SK-N-SH (cell line): ENCODE measurements at regions not wholly inside any gene's neighbourhood (a gene's known extent, or its start where the extent isn't known, plus 50 kb on each side); places are given as distances from the start of the nearest gene placed in this dataset.

ENCODE experiments used
- CTCF ChIA-PET: fragments of 300-600, 350-600 bp; formaldehyde crosslinking; extraction: SDS; loops from one replicate; lab custom pipeline; 2021; lab: Yijun Ruan, JAX
- POLR2A ChIA-PET: fragments of 350-600 bp; sonication (Branson Sonifier 250); formaldehyde crosslinking; extraction: SDS; loops from one replicate; lab custom pipeline; 2020; ENCODE audit warnings: antibody characterized with exemption, inconsistent platforms; lab: Yijun Ruan, JAX
- DNase-seq: peaks from one replicate; pipeline ENCODE4 v3.0.0; 2012
- H2AFZ ChIP-seq: fragments of 200-600 bp; sonication (generic); 2 replicates; pipeline ENCODE4 v1.8.1; 2016; ENCODE audit warnings: antibody characterized with exemption, mild to moderate bottlenecking, low read depth
- H3F3A ChIP-seq: fragments of 200-600 bp; sonication (generic); replicated peaks from 2 replicates; pipeline ENCODE3; 2016; ENCODE audit warnings: antibody characterized with exemption, mild to moderate bottlenecking; ENCODE audit not compliant: insufficient read depth
- H3K27ac ChIP-seq, 2 experiments: fragments of 200-500 bp in 1 of 2; fragments of 200-600 bp in 1 of 2; sonication (Bioruptor generic) in 1 of 2; sonication (generic), shearing (Covaris generic) in 1 of 2; 2 replicates each; pipeline versions ENCODE4 v1.5.1 to v1.6.1; 2014 to 2016; ENCODE audit warnings: low read depth in 2 of 2, inconsistent platforms in 1 of 2, low read length in 1 of 2, mild to moderate bottlenecking in 1 of 2, mixed read lengths in 1 of 2
- H3K27me3 ChIP-seq: fragments of 200-600 bp; sonication (generic), shearing (Covaris generic); 2 replicates; pipeline ENCODE4 v1.6.1; 2016; ENCODE audit warnings: mixed run types; ENCODE audit not compliant: insufficient read depth
- H3K36me3 ChIP-seq, 2 experiments: fragments of 200-500 bp in 1 of 2; fragments of 200-600 bp in 1 of 2; sonication (Bioruptor generic) in 1 of 2; sonication (generic) in 1 of 2; replicated peaks in 1 of 2; 2 replicates each; pipeline versions ENCODE3 to v1.5.1; 2014 to 2016; ENCODE audit warnings: low read length in 1 of 2, mild to moderate bottlenecking in 1 of 2; ENCODE audit not compliant: insufficient read depth in 2 of 2, control insufficient read depth in 1 of 2
- H3K4me1 ChIP-seq, 2 experiments: fragments of 200-500 bp in 1 of 2; fragments of 200-600 bp in 1 of 2; sonication (Bioruptor generic) in 1 of 2; sonication (generic), shearing (Covaris generic) in 1 of 2; 2 replicates each; pipeline versions ENCODE4 v1.5.1 to v1.6.1; 2014 to 2016; ENCODE audit warnings: low read depth in 1 of 2, low read length in 1 of 2, mixed run types in 1 of 2; ENCODE audit not compliant: insufficient read depth in 2 of 2, control insufficient read depth in 1 of 2
- H3K4me2 ChIP-seq: fragments of 200-600 bp; sonication (generic), shearing (Covaris generic); 2 replicates; pipeline ENCODE4 v1.6.1; 2017; ENCODE audit warnings: mixed run types
- H3K4me3 ChIP-seq, 2 experiments: fragments of 200-500 bp in 1 of 2; fragments of 200-600 bp in 1 of 2; sonication (Bioruptor generic) in 1 of 2; sonication (generic), shearing (Covaris generic) in 1 of 2; 2 replicates each; pipeline versions ENCODE4 v1.5.1 to v1.8.1; 2014 to 2016; ENCODE audit warnings: low read depth in 2 of 2, inconsistent platforms in 1 of 2, low read length in 1 of 2, mild to moderate bottlenecking in 1 of 2, mixed read lengths in 1 of 2, moderate library complexity in 1 of 2
- H3K79me2 ChIP-seq: fragments of 200-600 bp; sonication (generic); 2 replicates; pipeline ENCODE4 v1.8.1; 2017; ENCODE audit warnings: mild to moderate bottlenecking; ENCODE audit not compliant: insufficient read depth
- H3K9ac ChIP-seq: fragments of 200-600 bp; sonication (generic); 2 replicates; pipeline ENCODE4 v1.6.1; 2017; ENCODE audit warnings: mixed run types
- H3K9me2 ChIP-seq: fragments of 200-600 bp; sonication (generic); 2 replicates; pipeline ENCODE4 v1.6.1; 2017; ENCODE audit warnings: mixed run types
- H3K9me3 ChIP-seq: fragments of 200-600 bp; sonication (generic); 2 replicates; pipeline ENCODE4 v1.6.1; 2017; ENCODE audit warnings: mixed run types, mild to moderate bottlenecking, moderate library complexity
- H4K20me1 ChIP-seq: fragments of 200-600 bp; sonication (generic); 2 replicates; pipeline ENCODE4 v1.6.1; 2017; ENCODE audit warnings: mild to moderate bottlenecking, mixed run types; ENCODE audit not compliant: insufficient read depth
- ELF1 ChIP-seq: IDR thresholded peaks from 2 replicates; pipeline ENCODE4 v1.4.0; 2012
- EP300 ChIP-seq, 2 experiments: IDR thresholded peaks; 2 replicates each; pipeline versions ENCODE4 v1.4.0 to v1.6.1; 2012; ENCODE audit warnings: borderline replicate concordance in 1 of 2, low read depth in 1 of 2, low read length in 1 of 2
- FOXJ3 ChIP-seq: sonication (generic); formaldehyde crosslinking; IDR thresholded peaks from 2 replicates; pipeline ENCODE4 v1.5.1; 2020; ENCODE audit warnings: mild to moderate bottlenecking, missing genetic modification reagents
- FOXM1 ChIP-seq: IDR thresholded peaks from 2 replicates; pipeline ENCODE4 v1.4.0; 2012; ENCODE audit warnings: low read depth, mild to moderate bottlenecking
- GATA2 ChIP-seq: sonication (generic); formaldehyde crosslinking; IDR thresholded peaks from 2 replicates; pipeline ENCODE4 v1.5.0; 2020; ENCODE audit warnings: mild to moderate bottlenecking, missing genetic modification reagents
- MEF2A ChIP-seq: IDR thresholded peaks from 2 replicates; pipeline ENCODE4 v1.4.0; 2012; ENCODE audit warnings: low read depth, borderline replicate concordance
- MXI1 ChIP-seq: IDR thresholded peaks from 2 replicates; pipeline ENCODE4 v1.6.1; 2012; ENCODE audit warnings: mild to moderate bottlenecking, low read depth, low read length, improper control_type of control experiment
- POLR2AphosphoS5 ChIP-seq: IDR thresholded peaks from 2 replicates; pipeline ENCODE4 v1.6.1; 2012; ENCODE audit warnings: low read depth, low read length
- RAD21 ChIP-seq: IDR thresholded peaks from 2 replicates; pipeline ENCODE4 v1.6.1; 2012; ENCODE audit warnings: mild to moderate bottlenecking, low read length
- RXRA ChIP-seq: IDR thresholded peaks from 2 replicates; pipeline ENCODE4 v1.4.0; 2012; ENCODE audit warnings: low read depth, mild to moderate bottlenecking, borderline replicate concordance
- SIN3A ChIP-seq: IDR thresholded peaks from 2 replicates; pipeline ENCODE4 v1.6.1; 2012; ENCODE audit warnings: low read depth, mild to moderate bottlenecking, low read length, moderate library complexity, borderline replicate concordance
- YY1 ChIP-seq: IDR thresholded peaks from 2 replicates; pipeline ENCODE4 v1.4.0; 2012; ENCODE audit warnings: low read depth, mild to moderate bottlenecking
- WGBS: methylation state at CpG from one replicate; pipeline ENCODE4 v1.1.6; 2017; ENCODE audit warnings: low lambda C conversion rate; 5-methylcytosine and 5-hydroxymethylcytosine counted together
- TF ChIP-seq, protein P1 (sequence below): fragments of 150-350 bp; IDR thresholded peaks from 2 replicates; pipeline ENCODE4 v1.6.1; 2017; ENCODE audit warnings: antibody characterized with exemption, low read length, low read depth, borderline replicate concordance
- TF ChIP-seq, protein P2 (sequence below): IDR thresholded peaks from 2 replicates; pipeline ENCODE4 v1.4.0; 2012; ENCODE audit warnings: low read depth
- TF ChIP-seq, protein P3 (sequence below): IDR thresholded peaks from 2 replicates; pipeline ENCODE4; 2012
- TF ChIP-seq, protein P4 (sequence below): fragments of 150-350 bp; IDR thresholded peaks from 2 replicates; pipeline ENCODE4 v1.6.1; 2016; ENCODE audit warnings: mild to moderate bottlenecking, low read depth, low read length
- TF ChIP-seq, protein P5 (sequence below): IDR thresholded peaks from 2 replicates; pipeline ENCODE4 v1.4.0; 2012; ENCODE audit warnings: low read depth, borderline replicate concordance
- TF ChIP-seq, protein P6 (sequence below): fragments of 200-600 bp; sonication (generic); IDR thresholded peaks from 2 replicates; pipeline ENCODE4 v1.6.1; 2017; ENCODE audit warnings: antibody characterized with exemption, mild to moderate bottlenecking, moderate library complexity

DNA sequence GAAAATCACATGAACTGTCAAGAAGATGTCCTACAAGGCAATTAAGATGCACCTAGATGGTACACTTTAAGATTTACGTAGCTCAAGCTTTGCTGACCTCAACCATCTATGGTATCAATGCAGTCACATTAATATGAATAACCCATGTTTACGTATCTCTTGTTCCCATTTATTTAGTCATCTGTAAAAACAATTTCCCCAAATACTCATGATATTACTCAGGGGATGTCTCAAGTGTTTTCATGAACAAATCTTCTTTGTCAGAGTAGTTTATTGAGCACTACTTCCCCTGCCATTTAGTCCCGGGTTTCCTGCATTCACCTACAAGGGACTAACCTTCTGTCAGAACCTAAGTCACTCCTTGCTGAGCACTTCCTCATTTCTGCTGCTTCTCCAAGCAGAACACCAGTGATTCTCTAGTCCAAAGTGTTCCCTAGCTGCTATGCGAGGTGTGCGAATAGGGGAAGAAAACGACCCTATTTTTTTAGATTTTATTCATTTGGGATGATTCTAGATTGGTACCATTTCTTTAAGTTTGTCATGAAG lies 554.3 kb upstream of the LRRC4C start:
- DNase-seq, result no peak
- Histone ChIP-seq H4K20me1 (no peaks in the 10 kb centered on the region), H3K9me2 (no peaks in the 10 kb centered on the region), H3K36me3 (no peaks in the 10 kb centered on the region), H3K4me2 (no peak overlapping the region), H2AFZ (no peak overlapping the region), H3K4me3 (no peak overlapping the region), H3K4me1 (no peaks in the 10 kb centered on the region), H3F3A (no peaks in the 10 kb centered on the region), H3K27me3 (no peaks in the 10 kb centered on the region), H3K9ac (no peak overlapping the region), H3K9me3 (no peaks in the 10 kb centered on the region), H3K79me2 (no peaks in the 10 kb centered on the region), H3K27ac (no peak overlapping the region)
- TF ChIP-seq, protein P1, sequence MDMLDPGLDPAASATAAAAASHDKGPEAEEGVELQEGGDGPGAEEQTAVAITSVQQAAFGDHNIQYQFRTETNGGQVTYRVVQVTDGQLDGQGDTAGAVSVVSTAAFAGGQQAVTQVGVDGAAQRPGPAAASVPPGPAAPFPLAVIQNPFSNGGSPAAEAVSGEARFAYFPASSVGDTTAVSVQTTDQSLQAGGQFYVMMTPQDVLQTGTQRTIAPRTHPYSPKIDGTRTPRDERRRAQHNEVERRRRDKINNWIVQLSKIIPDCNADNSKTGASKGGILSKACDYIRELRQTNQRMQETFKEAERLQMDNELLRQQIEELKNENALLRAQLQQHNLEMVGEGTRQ, result no peak
- TF ChIP-seq FOXM1 (no peak), ELF1 (no peak)
- TF ChIP-seq, protein P2, sequence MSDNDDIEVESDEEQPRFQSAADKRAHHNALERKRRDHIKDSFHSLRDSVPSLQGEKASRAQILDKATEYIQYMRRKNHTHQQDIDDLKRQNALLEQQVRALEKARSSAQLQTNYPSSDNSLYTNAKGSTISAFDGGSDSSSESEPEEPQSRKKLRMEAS, result no peak
- TF ChIP-seq, protein P3, sequence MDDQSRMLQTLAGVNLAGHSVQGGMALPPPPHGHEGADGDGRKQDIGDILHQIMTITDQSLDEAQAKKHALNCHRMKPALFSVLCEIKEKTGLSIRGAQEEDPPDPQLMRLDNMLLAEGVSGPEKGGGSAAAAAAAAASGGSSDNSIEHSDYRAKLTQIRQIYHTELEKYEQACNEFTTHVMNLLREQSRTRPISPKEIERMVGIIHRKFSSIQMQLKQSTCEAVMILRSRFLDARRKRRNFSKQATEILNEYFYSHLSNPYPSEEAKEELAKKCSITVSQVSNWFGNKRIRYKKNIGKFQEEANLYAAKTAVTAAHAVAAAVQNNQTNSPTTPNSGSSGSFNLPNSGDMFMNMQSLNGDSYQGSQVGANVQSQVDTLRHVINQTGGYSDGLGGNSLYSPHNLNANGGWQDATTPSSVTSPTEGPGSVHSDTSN, result no peak
- WGBS, result 28% methylated on average over 6 of the region's 6 CpGs
- ChIA-PET POLR2A (no interaction called here), CTCF (no interaction called here)

DNA sequence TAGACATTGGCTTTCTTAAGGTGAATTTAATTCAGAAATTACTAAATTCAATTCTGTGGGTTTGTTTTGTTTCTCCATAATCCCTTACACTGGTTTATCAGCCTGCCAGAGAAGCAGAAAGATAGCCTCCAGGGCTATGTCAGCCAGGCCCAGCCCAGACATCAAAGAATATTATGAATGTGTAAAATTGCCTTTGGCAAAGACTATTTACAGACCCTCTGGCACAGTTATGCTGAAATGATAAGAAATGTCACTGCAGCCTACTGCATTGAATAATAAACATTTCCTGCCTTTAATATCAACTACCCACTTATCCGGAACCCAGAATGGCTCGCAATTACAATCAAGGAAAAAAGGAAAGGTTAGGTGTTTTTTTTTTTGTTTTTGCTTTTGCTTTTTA lies 562.5 kb upstream of the LRRC4C start:
- Histone ChIP-seq H3K27me3 (no peaks in the 10 kb centered on the region), H3F3A (no peaks in the 10 kb centered on the region), H3K27ac (no peak overlapping the region), H4K20me1 (no peaks in the 10 kb centered on the region), H3K79me2 (no peaks in the 10 kb centered on the region), H3K4me1 (no peaks in the 10 kb centered on the region; a peak in 1 of 4 replicates), H2AFZ (no peak overlapping the region), H3K9me3 (peaks cover 5% of the 10 kb centered on the region; the same call in 1 of the 2 replicates), H3K4me3 (no peak overlapping the region), H3K36me3 (no peaks in the 10 kb centered on the region), H3K4me2 (no peak overlapping the region), H3K9me2 (no peaks in the 10 kb centered on the region), H3K9ac (no peak overlapping the region)
- CTCF ChIA-PET, result no interaction called here
- POLR2A ChIA-PET, result no interaction called here
- DNase-seq, result peak; percentile 3
- 60% methylated on average over 2 of the region's 2 CpGs for WGBS
- TF ChIP-seq, protein P4, sequence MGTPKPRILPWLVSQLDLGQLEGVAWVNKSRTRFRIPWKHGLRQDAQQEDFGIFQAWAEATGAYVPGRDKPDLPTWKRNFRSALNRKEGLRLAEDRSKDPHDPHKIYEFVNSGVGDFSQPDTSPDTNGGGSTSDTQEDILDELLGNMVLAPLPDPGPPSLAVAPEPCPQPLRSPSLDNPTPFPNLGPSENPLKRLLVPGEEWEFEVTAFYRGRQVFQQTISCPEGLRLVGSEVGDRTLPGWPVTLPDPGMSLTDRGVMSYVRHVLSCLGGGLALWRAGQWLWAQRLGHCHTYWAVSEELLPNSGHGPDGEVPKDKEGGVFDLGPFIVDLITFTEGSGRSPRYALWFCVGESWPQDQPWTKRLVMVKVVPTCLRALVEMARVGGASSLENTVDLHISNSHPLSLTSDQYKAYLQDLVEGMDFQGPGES, result no peak
- TF ChIP-seq MEF2A (no peak), FOXM1 (no peak), ELF1 (no peak), RAD21 (no peak), YY1 (no peak), MXI1 (no peak), FOXJ3 (CRISPR knock-in tag) (no peak), EP300 (IDR thresholded peaks at IDR 0.05; ENCODE audit: borderline replicate concordance in 1 of 2, low read depth in 1 of 2, low read length in 1 of 2) (peak in 1 of 2 experiments; percentile 11; a peak in 1 of 4 replicates), RXRA (no peak), POLR2AphosphoS5 (no peak), GATA2 (CRISPR knock-in tag) (peak; percentile 58), SIN3A (no peak)
- TF ChIP-seq, protein P2, result no peak
- TF ChIP-seq, protein P3, result no peak
- TF ChIP-seq, protein P5, sequence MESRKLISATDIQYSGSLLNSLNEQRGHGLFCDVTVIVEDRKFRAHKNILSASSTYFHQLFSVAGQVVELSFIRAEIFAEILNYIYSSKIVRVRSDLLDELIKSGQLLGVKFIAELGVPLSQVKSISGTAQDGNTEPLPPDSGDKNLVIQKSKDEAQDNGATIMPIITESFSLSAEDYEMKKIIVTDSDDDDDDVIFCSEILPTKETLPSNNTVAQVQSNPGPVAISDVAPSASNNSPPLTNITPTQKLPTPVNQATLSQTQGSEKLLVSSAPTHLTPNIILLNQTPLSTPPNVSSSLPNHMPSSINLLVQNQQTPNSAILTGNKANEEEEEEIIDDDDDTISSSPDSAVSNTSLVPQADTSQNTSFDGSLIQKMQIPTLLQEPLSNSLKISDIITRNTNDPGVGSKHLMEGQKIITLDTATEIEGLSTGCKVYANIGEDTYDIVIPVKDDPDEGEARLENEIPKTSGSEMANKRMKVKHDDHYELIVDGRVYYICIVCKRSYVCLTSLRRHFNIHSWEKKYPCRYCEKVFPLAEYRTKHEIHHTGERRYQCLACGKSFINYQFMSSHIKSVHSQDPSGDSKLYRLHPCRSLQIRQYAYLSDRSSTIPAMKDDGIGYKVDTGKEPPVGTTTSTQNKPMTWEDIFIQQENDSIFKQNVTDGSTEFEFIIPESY, result no peak
- TF ChIP-seq, protein P6, sequence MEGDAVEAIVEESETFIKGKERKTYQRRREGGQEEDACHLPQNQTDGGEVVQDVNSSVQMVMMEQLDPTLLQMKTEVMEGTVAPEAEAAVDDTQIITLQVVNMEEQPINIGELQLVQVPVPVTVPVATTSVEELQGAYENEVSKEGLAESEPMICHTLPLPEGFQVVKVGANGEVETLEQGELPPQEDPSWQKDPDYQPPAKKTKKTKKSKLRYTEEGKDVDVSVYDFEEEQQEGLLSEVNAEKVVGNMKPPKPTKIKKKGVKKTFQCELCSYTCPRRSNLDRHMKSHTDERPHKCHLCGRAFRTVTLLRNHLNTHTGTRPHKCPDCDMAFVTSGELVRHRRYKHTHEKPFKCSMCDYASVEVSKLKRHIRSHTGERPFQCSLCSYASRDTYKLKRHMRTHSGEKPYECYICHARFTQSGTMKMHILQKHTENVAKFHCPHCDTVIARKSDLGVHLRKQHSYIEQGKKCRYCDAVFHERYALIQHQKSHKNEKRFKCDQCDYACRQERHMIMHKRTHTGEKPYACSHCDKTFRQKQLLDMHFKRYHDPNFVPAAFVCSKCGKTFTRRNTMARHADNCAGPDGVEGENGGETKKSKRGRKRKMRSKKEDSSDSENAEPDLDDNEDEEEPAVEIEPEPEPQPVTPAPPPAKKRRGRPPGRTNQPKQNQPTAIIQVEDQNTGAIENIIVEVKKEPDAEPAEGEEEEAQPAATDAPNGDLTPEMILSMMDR, result no peak
